H7 (cell line): ENCODE measurements at regions not wholly inside any gene's neighbourhood (a gene's known extent, or its start where the extent isn't known, plus 50 kb on each side); places are given as distances from the start of the nearest gene placed in this dataset.
A peak's percentile ranks its signal among the peaks of the same experiment; 100 is the strongest.

Experiments used
- DNase-seq: peaks from one replicate; pipeline ENCODE4 v3.0.0; 2012
- H3K27me3 ChIP-seq: 2 replicates; pipeline ENCODE4 v1.6.0; 2011; ENCODE audit warnings: mild to moderate bottlenecking, low read length; ENCODE audit not compliant: control insufficient read depth, insufficient read depth
- H3K36me3 ChIP-seq: replicated peaks from 2 replicates; pipeline ENCODE4 v1.5.1; 2011; ENCODE audit warnings: low read length; ENCODE audit not compliant: control insufficient read depth, insufficient read depth
- H3K4me3 ChIP-seq: 2 replicates; pipeline ENCODE4 v1.5.1; 2011; ENCODE audit warnings: low read depth, mild to moderate bottlenecking, control low read depth, low read length, moderate library complexity; ENCODE audit not compliant: insufficient read depth

- DNase-seq: no peak
- Histone ChIP-seq H3K4me3 (no peak overlapping the region), H3K27me3 (no peaks in the 10 kb centered on the region), H3K36me3 (no peaks in the 10 kb centered on the region)
Observed at GRCh38 chr18:54043484-54044251, 180.8 kb downstream of the MBD2 start.

DNA sequence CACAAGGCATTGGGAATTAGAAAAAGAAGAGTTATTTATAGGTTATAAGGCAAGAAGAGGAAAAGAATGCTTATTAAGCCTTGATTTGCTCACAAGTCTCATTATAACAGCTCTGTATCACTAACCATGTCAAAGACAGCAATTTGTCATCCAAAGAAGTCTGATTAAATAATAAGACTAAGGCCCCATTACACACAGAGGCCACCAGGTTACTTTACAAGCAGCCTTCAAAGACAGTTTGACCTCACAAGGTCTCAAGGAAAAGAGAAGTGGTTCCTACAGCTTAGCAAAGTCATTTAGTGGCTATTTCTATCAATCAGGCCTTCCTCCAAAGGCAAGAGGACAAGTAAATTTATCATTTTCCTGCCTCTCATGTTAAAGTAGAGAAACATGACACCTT lies 188.5 kb downstream of the MBD2 start:
- no peak overlapping the region for H3K4me3 ChIP-seq
- H3K36me3 ChIP-seq: no peaks in the 10 kb centered on the region

DNA sequence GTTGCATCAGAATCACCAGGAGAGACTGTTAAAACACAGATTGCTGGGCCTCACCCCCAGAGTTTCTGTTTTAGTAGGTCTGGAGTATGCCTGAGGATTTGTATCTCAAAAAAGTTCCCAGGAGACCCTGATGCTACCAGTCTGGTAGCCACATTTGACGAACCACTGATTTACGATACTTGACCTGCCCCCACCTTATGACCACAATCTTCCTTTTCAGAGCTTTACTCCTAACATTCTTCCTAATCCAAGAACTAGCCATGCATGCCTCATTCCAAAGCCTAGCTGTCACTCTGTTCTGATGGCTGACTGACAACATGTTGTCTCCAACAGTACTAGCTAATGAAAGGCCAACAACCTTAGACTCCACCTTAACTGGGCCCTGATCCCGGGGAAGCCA lies 191.4 kb downstream of the MBD2 start:
- Histone ChIP-seq H3K36me3 (no peaks in the 10 kb centered on the region), H3K4me3 (no peak overlapping the region), H3K27me3 (no peaks in the 10 kb centered on the region)
- no peak for DNase-seq

More for the DNA sequence above, 188.5 kb downstream of the MBD2 start:
- DNase-seq: no peak
- no peaks in the 10 kb centered on the region for H3K27me3 ChIP-seq

DNA sequence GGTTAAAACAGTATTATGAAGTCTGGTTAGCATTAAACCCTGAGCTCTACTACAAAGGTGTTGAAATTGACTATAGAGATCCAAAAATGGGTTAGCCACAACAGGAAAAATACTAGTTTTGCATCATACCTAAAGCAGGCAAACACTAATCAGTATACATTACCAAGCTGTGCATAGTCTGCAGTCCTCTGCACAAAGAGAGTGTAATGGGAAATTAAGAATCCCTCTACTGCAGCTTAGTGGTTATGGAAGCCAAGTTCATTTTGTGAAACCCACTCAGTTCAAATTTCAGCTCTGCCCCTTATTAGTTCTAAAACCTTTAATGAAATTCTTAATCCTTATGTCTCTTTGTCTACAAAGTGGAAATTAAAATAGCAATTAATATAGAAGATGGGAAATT lies 192.1 kb downstream of the MBD2 start:
- Histone ChIP-seq H3K36me3 (no peaks in the 10 kb centered on the region), H3K4me3 (no peak overlapping the region), H3K27me3 (no peaks in the 10 kb centered on the region)
- no peak for DNase-seq

- no peak overlapping the region for H3K4me3 ChIP-seq
- no peaks in the 10 kb centered on the region for H3K27me3 ChIP-seq
- DNase-seq: no peak
- no peaks in the 10 kb centered on the region for H3K36me3 ChIP-seq
Observed at GRCh38 chr18:54031243-54031642, 193.2 kb downstream of the MBD2 start.

GRCh38 chr18:54030434-54030833 lies 194.0 kb downstream of the MBD2 start:
- Histone ChIP-seq H3K4me3 (no peak overlapping the region), H3K27me3 (no peaks in the 10 kb centered on the region), H3K36me3 (no peaks in the 10 kb centered on the region)
- no peak for DNase-seq

DNA sequence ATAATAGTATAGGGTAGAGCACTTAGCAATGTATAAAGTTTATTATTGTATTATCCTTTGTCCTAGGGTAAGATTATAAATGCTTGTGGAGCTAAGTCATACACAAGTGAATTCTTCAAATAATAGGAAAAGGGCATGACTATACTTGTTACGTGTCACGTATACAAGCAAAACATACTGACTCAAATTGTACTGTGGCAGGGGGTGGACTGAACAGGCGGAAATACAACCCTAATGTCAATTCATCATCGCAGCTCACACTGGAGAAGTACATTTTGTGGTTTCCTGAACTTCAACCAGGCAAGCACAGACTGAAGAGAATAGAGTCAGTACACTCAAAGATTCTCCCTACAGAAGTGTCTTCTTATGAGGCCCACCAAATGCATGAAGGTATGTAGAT lies 201.0 kb downstream of the MBD2 start:
- Histone ChIP-seq H3K36me3 (no peaks in the 10 kb centered on the region), H3K27me3 (no peaks in the 10 kb centered on the region), H3K4me3 (no peak overlapping the region)
- no peak for DNase-seq

DNA sequence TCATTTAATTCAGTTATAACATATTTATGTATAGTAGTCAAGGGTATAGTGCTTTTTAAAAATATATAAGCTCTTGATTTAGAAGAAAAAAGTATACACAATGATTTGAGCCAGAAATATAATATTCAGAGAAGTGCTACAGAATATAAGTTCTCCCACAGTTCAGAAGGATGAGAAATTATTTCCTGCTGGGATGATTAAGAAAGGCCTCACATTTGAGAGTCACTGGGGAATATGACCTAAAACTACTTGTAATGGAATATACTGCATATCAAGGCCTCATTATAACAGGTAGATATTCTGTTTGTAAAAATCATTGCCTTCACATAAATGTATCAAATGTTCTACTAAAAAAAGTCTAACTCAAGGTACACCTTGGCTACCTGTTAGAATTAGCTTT lies 203.5 kb downstream of the MBD2 start:
- Histone ChIP-seq H3K27me3 (no peaks in the 10 kb centered on the region), H3K36me3 (no peaks in the 10 kb centered on the region), H3K4me3 (no peak overlapping the region)
- no peak for DNase-seq

- no peak for DNase-seq
- H3K36me3 ChIP-seq: no peaks in the 10 kb centered on the region
- H3K4me3 ChIP-seq: no peak overlapping the region
- H3K27me3 ChIP-seq: no peaks in the 10 kb centered on the region
Observed at GRCh38 chr18:54020156-54020745, 204.2 kb downstream of the MBD2 start.

DNA sequence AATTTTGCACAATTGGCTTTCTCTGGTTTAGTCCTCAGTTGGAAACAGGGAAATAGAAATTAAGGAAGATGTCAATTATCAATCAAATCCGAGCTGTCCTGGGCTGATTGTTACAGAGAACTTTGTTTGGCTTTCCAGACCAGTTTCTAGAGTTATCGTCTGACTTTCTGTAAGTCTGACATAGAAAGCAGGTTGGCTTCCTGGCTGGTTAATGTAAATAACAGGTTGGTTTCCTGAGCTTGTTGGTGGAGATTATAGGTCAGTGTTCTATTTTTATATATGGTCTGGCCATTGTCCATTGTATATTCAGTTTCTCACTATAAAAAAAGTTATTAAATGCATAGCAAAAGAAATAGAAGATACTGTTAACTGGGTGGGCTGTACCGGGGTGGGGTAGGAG lies 204.8 kb downstream of the MBD2 start:
- H3K4me3 ChIP-seq: no peak overlapping the region
- no peaks in the 10 kb centered on the region for H3K27me3 ChIP-seq
- DNase-seq: no peak
- H3K36me3 ChIP-seq: no peaks in the 10 kb centered on the region

DNA sequence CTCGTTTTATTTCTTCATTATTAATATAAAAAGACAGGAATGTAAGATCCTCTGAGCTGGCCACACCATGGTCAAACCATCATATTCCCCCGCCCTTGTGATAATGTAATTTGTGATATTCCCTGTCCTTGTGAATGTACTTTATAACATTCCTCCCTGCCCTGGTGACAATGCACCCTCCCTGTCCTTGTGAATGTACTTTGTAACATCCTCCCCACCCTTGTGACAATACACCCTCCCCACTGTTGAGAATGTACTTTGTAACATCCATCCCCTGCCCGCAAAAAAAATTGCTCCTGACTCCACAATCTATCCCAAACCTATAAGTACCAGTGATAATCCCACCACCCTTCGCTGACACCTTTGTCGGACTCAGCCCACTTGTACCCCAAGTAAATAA lies 211.0 kb downstream of the MBD2 start:
- Histone ChIP-seq H3K27me3 (no peaks in the 10 kb centered on the region), H3K4me3 (no peak overlapping the region), H3K36me3 (no peaks in the 10 kb centered on the region)
- DNase-seq: no peak

GRCh38 chr18:54004828-54005227 lies 219.6 kb downstream of the MBD2 start:
- no peak overlapping the region for H3K4me3 ChIP-seq
- no peaks in the 10 kb centered on the region for H3K27me3 ChIP-seq
- DNase-seq: peak; percentile 16
- H3K36me3 ChIP-seq: no peaks in the 10 kb centered on the region

DNA sequence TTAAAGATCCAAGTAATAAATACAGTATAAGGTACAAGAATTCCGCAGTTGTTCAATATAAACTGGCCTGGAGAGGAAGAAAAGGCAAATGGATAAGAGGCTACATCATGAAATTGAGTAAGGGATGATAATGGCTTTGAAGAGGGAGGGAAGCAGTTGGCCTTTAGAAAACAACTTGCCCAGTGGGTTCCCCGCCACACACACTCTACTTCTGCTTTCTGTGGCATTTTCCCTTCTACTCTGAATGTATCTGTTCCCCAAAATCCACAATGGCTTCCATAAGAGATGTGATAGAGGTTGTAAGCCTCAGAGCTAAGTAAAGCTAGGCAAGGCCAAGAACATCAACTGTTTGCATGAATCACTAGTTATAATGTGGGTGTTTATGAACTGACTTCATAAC lies 221.3 kb downstream of the MBD2 start:
- Histone ChIP-seq H3K36me3 (no peaks in the 10 kb centered on the region), H3K27me3 (no peaks in the 10 kb centered on the region), H3K4me3 (no peak overlapping the region)
- no peak for DNase-seq

- no peak for DNase-seq
- Histone ChIP-seq H3K27me3 (no peaks in the 10 kb centered on the region), H3K36me3 (no peaks in the 10 kb centered on the region), H3K4me3 (no peak overlapping the region)
Observed at GRCh38 chr18:53997064-53997463, 227.4 kb downstream of the MBD2 start.

- no peaks in the 10 kb centered on the region for H3K36me3 ChIP-seq
- no peak overlapping the region for H3K4me3 ChIP-seq
- no peak for DNase-seq
- no peaks in the 10 kb centered on the region for H3K27me3 ChIP-seq
Observed at GRCh38 chr18:53994016-53994415, 230.5 kb downstream of the MBD2 start.
